ENCODE measurements at regions not wholly inside any gene's neighbourhood (a gene's known extent, or its start where the extent isn't known, plus 50 kb on each side); places are given as distances from the start of the nearest gene placed in this dataset.

DNA sequence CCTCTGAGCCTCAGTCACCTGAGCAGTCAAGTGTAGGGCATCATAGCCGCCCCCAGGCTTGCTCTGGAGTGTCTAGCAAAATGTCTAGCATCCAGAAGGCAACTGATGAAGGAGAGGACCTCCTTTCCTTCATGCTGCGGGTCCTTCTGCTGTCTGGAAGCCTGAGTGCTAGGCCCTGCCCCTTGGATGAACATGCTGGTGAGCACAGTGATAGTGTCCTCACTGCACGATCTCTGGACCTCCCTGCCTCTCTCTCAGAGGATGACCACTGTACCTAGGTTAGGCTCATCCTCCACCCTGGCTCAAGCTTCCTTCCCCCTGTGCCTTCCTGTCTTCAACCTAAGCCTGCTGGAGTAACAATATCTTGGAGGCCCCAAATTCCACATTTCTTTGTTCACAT is 128.6 kb downstream of the TENT5C start (continued):
- no peak for TF ChIP-seq SIN3A (conservative IDR thresholded peaks at IDR 0.05 in 1 of 2, IDR thresholded peaks at IDR 0.05 in 1 of 2; ENCODE audit: low read depth in 1 of 2, low read length in 2 of 2)
- no peak for TF ChIP-seq NANOG (IDR thresholded peaks at IDR 0.05; ENCODE audit: insufficient read depth, low read depth, low read length, poor library complexity, severe bottlenecking)
- TF ChIP-seq TAF1 (IDR thresholded peaks at IDR 0.05; ENCODE audit: low read depth, low read length): no peak
- TF ChIP-seq SIX5 (IDR thresholded peaks at IDR 0.05; ENCODE audit: low read depth, low read length): no peak
- no peak for TF ChIP-seq MAFK (IDR thresholded peaks at IDR 0.05; ENCODE audit: low read depth, low read length)
- no peak for TF ChIP-seq TCF12 (IDR thresholded peaks at IDR 0.05; ENCODE audit: low read depth, low read length)
- no peak for TF ChIP-seq GABPA (IDR thresholded peaks at IDR 0.05; ENCODE audit: borderline replicate concordance, insufficient read depth, low read length)
- TF ChIP-seq, protein P1, sequence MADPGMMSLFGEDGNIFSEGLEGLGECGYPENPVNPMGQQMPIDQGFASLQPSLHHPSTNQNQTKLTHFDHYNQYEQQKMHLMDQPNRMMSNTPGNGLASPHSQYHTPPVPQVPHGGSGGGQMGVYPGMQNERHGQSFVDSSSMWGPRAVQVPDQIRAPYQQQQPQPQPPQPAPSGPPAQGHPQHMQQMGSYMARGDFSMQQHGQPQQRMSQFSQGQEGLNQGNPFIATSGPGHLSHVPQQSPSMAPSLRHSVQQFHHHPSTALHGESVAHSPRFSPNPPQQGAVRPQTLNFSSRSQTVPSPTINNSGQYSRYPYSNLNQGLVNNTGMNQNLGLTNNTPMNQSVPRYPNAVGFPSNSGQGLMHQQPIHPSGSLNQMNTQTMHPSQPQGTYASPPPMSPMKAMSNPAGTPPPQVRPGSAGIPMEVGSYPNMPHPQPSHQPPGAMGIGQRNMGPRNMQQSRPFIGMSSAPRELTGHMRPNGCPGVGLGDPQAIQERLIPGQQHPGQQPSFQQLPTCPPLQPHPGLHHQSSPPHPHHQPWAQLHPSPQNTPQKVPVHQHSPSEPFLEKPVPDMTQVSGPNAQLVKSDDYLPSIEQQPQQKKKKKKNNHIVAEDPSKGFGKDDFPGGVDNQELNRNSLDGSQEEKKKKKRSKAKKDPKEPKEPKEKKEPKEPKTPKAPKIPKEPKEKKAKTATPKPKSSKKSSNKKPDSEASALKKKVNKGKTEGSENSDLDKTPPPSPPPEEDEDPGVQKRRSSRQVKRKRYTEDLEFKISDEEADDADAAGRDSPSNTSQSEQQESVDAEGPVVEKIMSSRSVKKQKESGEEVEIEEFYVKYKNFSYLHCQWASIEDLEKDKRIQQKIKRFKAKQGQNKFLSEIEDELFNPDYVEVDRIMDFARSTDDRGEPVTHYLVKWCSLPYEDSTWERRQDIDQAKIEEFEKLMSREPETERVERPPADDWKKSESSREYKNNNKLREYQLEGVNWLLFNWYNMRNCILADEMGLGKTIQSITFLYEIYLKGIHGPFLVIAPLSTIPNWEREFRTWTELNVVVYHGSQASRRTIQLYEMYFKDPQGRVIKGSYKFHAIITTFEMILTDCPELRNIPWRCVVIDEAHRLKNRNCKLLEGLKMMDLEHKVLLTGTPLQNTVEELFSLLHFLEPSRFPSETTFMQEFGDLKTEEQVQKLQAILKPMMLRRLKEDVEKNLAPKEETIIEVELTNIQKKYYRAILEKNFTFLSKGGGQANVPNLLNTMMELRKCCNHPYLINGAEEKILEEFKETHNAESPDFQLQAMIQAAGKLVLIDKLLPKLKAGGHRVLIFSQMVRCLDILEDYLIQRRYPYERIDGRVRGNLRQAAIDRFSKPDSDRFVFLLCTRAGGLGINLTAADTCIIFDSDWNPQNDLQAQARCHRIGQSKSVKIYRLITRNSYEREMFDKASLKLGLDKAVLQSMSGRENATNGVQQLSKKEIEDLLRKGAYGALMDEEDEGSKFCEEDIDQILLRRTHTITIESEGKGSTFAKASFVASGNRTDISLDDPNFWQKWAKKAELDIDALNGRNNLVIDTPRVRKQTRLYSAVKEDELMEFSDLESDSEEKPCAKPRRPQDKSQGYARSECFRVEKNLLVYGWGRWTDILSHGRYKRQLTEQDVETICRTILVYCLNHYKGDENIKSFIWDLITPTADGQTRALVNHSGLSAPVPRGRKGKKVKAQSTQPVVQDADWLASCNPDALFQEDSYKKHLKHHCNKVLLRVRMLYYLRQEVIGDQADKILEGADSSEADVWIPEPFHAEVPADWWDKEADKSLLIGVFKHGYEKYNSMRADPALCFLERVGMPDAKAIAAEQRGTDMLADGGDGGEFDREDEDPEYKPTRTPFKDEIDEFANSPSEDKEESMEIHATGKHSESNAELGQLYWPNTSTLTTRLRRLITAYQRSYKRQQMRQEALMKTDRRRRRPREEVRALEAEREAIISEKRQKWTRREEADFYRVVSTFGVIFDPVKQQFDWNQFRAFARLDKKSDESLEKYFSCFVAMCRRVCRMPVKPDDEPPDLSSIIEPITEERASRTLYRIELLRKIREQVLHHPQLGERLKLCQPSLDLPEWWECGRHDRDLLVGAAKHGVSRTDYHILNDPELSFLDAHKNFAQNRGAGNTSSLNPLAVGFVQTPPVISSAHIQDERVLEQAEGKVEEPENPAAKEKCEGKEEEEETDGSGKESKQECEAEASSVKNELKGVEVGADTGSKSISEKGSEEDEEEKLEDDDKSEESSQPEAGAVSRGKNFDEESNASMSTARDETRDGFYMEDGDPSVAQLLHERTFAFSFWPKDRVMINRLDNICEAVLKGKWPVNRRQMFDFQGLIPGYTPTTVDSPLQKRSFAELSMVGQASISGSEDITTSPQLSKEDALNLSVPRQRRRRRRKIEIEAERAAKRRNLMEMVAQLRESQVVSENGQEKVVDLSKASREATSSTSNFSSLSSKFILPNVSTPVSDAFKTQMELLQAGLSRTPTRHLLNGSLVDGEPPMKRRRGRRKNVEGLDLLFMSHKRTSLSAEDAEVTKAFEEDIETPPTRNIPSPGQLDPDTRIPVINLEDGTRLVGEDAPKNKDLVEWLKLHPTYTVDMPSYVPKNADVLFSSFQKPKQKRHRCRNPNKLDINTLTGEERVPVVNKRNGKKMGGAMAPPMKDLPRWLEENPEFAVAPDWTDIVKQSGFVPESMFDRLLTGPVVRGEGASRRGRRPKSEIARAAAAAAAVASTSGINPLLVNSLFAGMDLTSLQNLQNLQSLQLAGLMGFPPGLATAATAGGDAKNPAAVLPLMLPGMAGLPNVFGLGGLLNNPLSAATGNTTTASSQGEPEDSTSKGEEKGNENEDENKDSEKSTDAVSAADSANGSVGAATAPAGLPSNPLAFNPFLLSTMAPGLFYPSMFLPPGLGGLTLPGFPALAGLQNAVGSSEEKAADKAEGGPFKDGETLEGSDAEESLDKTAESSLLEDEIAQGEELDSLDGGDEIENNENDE (IDR thresholded peaks at IDR 0.05; ENCODE audit: insufficient replicate concordance, low read length): no peak
- TF ChIP-seq JUND (IDR thresholded peaks at IDR 0.05; ENCODE audit: low read length): no peak

Measured in H1 (cell line).